MM.1S (cell line): ENCODE measurements at regions not wholly inside any gene's neighbourhood (a gene's known extent, or its start where the extent isn't known, plus 50 kb on each side); places are given as distances from the start of the nearest gene placed in this dataset.

Experiments
- CTCF ChIP-seq: fragments of 300-600 bp; sonication (generic); IDR thresholded peaks from 2 replicates; pipeline ENCODE4 v1.5.1; 2016; ENCODE audit warnings: antibody characterized with exemption, low read length, mixed read lengths
- EZH2 ChIP-seq: fragments of 300-600 bp; sonication (generic); optimal IDR thresholded peaks from 2 replicates; pipeline ENCODE3; 2017; ENCODE audit warnings: low read depth, mild to moderate bottlenecking, antibody characterized with exemption, low read length, mixed read lengths
- EZH2phosphoT487 ChIP-seq: fragments of 300-600 bp; sonication (generic); IDR thresholded peaks from 2 replicates; pipeline ENCODE4 v1.6.1; 2018; ENCODE audit warnings: antibody characterized with exemption, low read length

GRCh38 chr15:35958021-35958420 is 412.1 kb upstream of the DPH6 start:
- no peak for TF ChIP-seq CTCF
- TF ChIP-seq EZH2: no peak
- no peak for TF ChIP-seq EZH2phosphoT487
